GM23338 (cell line): ENCODE measurements at regions not wholly inside any gene's neighbourhood (a gene's known extent, or its start where the extent isn't known, plus 50 kb on each side); places are given as distances from the start of the nearest gene placed in this dataset.

Experiments
- ATAC-seq: fragments of 200-7000 bp; cut with Tn5 transposase; 3 replicates; pipeline ENCODE4 v1.9.1; 2020
- DNase-seq: peaks from one replicate; pipeline ENCODE4 v3.0.0-alpha.2; 2015; ENCODE audit warnings: low spot score
- H2AFZ ChIP-seq: fragments of 200-600 bp; sonication (generic); 2 replicates; pipeline ENCODE4 v1.8.0; 2016; ENCODE audit warnings: antibody characterized with exemption, mild to moderate bottlenecking, moderate library complexity
- H3F3A ChIP-seq: fragments of 200-600 bp; sonication (generic); replicated peaks from 2 replicates; pipeline ENCODE4 v1.8.0; 2017; ENCODE audit warnings: antibody characterized with exemption, mixed run types, low read depth
- H3K27ac ChIP-seq: fragments of 200-600 bp; sonication (generic); 2 replicates; pipeline ENCODE4 v1.6.1; 2016; ENCODE audit warnings: low read depth
- H3K27me3 ChIP-seq: fragments of 200-600 bp; sonication (generic); 2 replicates; pipeline ENCODE4 v1.8.0; 2016; ENCODE audit warnings: mild to moderate bottlenecking, mixed run types, moderate library complexity; ENCODE audit not compliant: insufficient read depth
- H3K36me3 ChIP-seq: fragments of 200-600 bp; sonication (generic); 2 replicates; pipeline ENCODE4 v1.8.0; 2016; ENCODE audit warnings: mild to moderate bottlenecking; ENCODE audit not compliant: insufficient read depth
- H3K4me1 ChIP-seq: fragments of 200-600 bp; sonication (generic); 2 replicates; pipeline ENCODE4 v1.8.0; 2016; ENCODE audit warnings: mild to moderate bottlenecking, moderate library complexity; ENCODE audit not compliant: insufficient read depth
- H3K4me2 ChIP-seq: fragments of 200-600 bp; sonication (generic); 2 replicates; pipeline ENCODE4 v1.7.1; 2017; ENCODE audit warnings: mixed run types
- H3K4me3 ChIP-seq: fragments of 200-600 bp; sonication (generic); 2 replicates; pipeline ENCODE4 v1.6.1; 2016; ENCODE audit warnings: mixed run types
- H3K79me2 ChIP-seq: fragments of 200-600 bp; sonication (generic); replicated peaks from 2 replicates; pipeline ENCODE4 v1.8.0; 2017; ENCODE audit warnings: mild to moderate bottlenecking; ENCODE audit not compliant: insufficient read depth
- H3K9me2 ChIP-seq: fragments of 200-600 bp; sonication (generic); 2 replicates; pipeline ENCODE4 v1.8.0; 2017; ENCODE audit not compliant: insufficient read depth
- H4K20me1 ChIP-seq: fragments of 200-600 bp; sonication (generic); replicated peaks from 2 replicates; pipeline ENCODE4 v1.8.0; 2017; ENCODE audit warnings: mild to moderate bottlenecking; ENCODE audit not compliant: insufficient read depth
- H3K27ac Mint-ChIP-seq: 2 replicates; pipeline ENCODE4 v1.8.0; 2020; ENCODE audit warnings: inconsistent platforms, mild to moderate bottlenecking, moderate library complexity, mixed read lengths
- H3K27me3 Mint-ChIP-seq: 3 replicates; pipeline ENCODE4 v1.8.0; 2022; ENCODE audit warnings: low read depth, mild to moderate bottlenecking, moderate library complexity, mixed read lengths, inconsistent platforms; ENCODE audit not compliant: insufficient read depth, poor library complexity
- H3K36me3 Mint-ChIP-seq: 3 replicates; pipeline ENCODE4 v1.8.0; 2021; ENCODE audit warnings: low read depth, mild to moderate bottlenecking, inconsistent platforms, moderate library complexity, mixed read lengths
- H3K4me1 Mint-ChIP-seq: 3 replicates; pipeline ENCODE4 v1.8.0; 2020; ENCODE audit warnings: mild to moderate bottlenecking, inconsistent platforms, mixed read lengths
- H3K4me3 Mint-ChIP-seq: 3 replicates; pipeline ENCODE4 v1.8.0; 2021; ENCODE audit warnings: moderate library complexity, mild to moderate bottlenecking, inconsistent platforms, mixed read lengths
- H3K9me3 Mint-ChIP-seq: 3 replicates; pipeline ENCODE4 v1.8.0; 2020; ENCODE audit warnings: moderate library complexity, mild to moderate bottlenecking, inconsistent platforms, mixed read lengths
- CREB1 ChIP-seq: fragments of 250-450 bp; sonication (Bioruptor Pico); IDR thresholded peaks from 2 replicates; pipeline ENCODE4 v1.5.0; 2020; ENCODE audit warnings: low read depth, mild to moderate bottlenecking, moderate library complexity
- CTCF ChIP-seq, 2 experiments: fragments of 200-600 bp in 1 of 2; sonication (generic) in 1 of 2; conservative IDR thresholded peaks; 2 replicates each; pipeline versions ENCODE4 v1.5.1 to v1.6.1; 2016 to 2017; ENCODE audit warnings: antibody characterized with exemption in 2 of 2, low read depth in 2 of 2, mild to moderate bottlenecking in 2 of 2, moderate library complexity in 1 of 2
- EZH2 ChIP-seq: fragments of 200-600 bp; sonication (generic); IDR thresholded peaks from one replicate; pipeline ENCODE4 v1.8.0; 2017; ENCODE audit warnings: antibody characterized with exemption, mild to moderate bottlenecking, low read depth; ENCODE audit not compliant: unreplicated experiment
- EZH2phosphoT487 ChIP-seq: fragments of 200-600 bp; sonication (generic); IDR thresholded peaks from one replicate; pipeline ENCODE4 v1.8.1; 2018; ENCODE audit warnings: antibody characterized with exemption; ENCODE audit not compliant: unreplicated experiment
- JUNB ChIP-seq: IDR thresholded peaks from one replicate; pipeline ENCODE4 v1.6.1; 2016; ENCODE audit warnings: antibody characterized with exemption; ENCODE audit not compliant: unreplicated experiment
- NANOG ChIP-seq: IDR thresholded peaks from 2 replicates; pipeline ENCODE4 v1.6.1; 2016; ENCODE audit warnings: antibody characterized with exemption, borderline replicate concordance
- POLR2AphosphoS5 ChIP-seq: IDR thresholded peaks from 2 replicates; pipeline ENCODE4 v1.6.1; 2016; ENCODE audit warnings: antibody characterized with exemption, low read depth
- REST ChIP-seq: IDR thresholded peaks from one replicate; pipeline ENCODE4 v1.6.1; 2018; ENCODE audit warnings: antibody characterized with exemption; ENCODE audit not compliant: unreplicated experiment
- STAT1 ChIP-seq: IDR thresholded peaks from one replicate; pipeline ENCODE4 v1.6.1; 2016; ENCODE audit warnings: antibody characterized with exemption; ENCODE audit not compliant: unreplicated experiment
- ZNF114 ChIP-seq: fragments of 250-450 bp; sonication (Bioruptor Pico); IDR thresholded peaks from 2 replicates; pipeline ENCODE4 v1.5.0; 2020; ENCODE audit warnings: mild to moderate bottlenecking, moderate library complexity
- ZNF331 ChIP-seq: fragments of 250-450 bp; sonication (Bioruptor Pico); IDR thresholded peaks from 2 replicates; pipeline ENCODE4 v1.5.0; 2020; ENCODE audit warnings: low read depth, mild to moderate bottlenecking, moderate library complexity
- ZNF462 ChIP-seq: fragments of 250-450 bp; sonication (Bioruptor Pico); IDR thresholded peaks from 2 replicates; pipeline ENCODE4 v1.5.0; 2020; ENCODE audit warnings: mild to moderate bottlenecking, moderate library complexity
- TF ChIP-seq, protein P1 (sequence below): IDR thresholded peaks from 2 replicates; pipeline ENCODE4 v1.6.1; 2016; ENCODE audit warnings: antibody characterized with exemption

DNA sequence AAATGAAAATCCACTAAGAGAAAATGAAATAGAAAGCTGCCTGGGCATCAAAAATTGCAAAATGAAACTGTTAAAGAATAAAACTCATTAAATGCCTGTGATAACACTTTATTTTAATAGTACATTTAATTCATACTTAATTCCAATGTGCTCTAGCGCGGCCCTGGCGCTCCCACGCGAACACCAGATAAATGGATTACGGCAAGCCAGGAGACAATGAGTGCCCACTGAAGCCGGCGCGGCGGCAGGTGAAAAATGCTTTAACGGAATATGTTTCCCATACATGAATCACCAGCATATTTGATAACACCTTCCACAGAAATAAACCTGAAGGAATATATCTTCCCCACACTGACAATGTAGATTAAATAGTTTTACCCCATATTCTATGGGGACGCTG, 245.5 kb downstream of the RBFOX3 start:
- Histone ChIP-seq H3K9me2 (no peaks in the 10 kb centered on the region), H3K4me1 (no peaks in the 10 kb centered on the region), H2AFZ (no peak overlapping the region), H3K27me3 (no peaks in the 10 kb centered on the region), H4K20me1 (no peaks in the 10 kb centered on the region), H3K4me2 (no peak overlapping the region), H3K79me2 (no peaks in the 10 kb centered on the region), H3K36me3 (no peaks in the 10 kb centered on the region), H3K27ac (no peak overlapping the region), H3K4me3 (no peak overlapping the region), H3F3A (no peaks in the 10 kb centered on the region)
- DNase-seq (no peak), ATAC-seq (no peak)
- TF ChIP-seq CTCF (conservative IDR thresholded peaks at IDR 0.05; ENCODE audit: low read depth in 2 of 2) (no peak), ZNF331 (no peak), JUNB (no peak), EZH2 (no peak), STAT1 (no peak), REST (no peak), ZNF114 (CRISPR knock-in tag) (no peak), NANOG (no peak), CREB1 (CRISPR knock-in tag) (no peak), EZH2phosphoT487 (no peak), POLR2AphosphoS5 (no peak), ZNF462 (no peak)
- TF ChIP-seq, protein P1, sequence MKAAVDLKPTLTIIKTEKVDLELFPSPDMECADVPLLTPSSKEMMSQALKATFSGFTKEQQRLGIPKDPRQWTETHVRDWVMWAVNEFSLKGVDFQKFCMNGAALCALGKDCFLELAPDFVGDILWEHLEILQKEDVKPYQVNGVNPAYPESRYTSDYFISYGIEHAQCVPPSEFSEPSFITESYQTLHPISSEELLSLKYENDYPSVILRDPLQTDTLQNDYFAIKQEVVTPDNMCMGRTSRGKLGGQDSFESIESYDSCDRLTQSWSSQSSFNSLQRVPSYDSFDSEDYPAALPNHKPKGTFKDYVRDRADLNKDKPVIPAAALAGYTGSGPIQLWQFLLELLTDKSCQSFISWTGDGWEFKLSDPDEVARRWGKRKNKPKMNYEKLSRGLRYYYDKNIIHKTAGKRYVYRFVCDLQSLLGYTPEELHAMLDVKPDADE = no peak
- no peak overlapping the region for H3K4me3 Mint-ChIP-seq
- H3K27ac Mint-ChIP-seq = no peak overlapping the region
- H3K4me1 Mint-ChIP-seq = no peaks in the 10 kb centered on the region; the same call in 2 of the 3 replicates
- no peaks in the 10 kb centered on the region for H3K36me3 Mint-ChIP-seq
- peaks cover 16% of the 10 kb centered on the region for H3K27me3 Mint-ChIP-seq
- H3K9me3 Mint-ChIP-seq = no peaks in the 10 kb centered on the region
